ENCODE measurements at regions not wholly inside any gene's neighbourhood (a gene's known extent, or its start where the extent isn't known, plus 50 kb on each side); places are given as distances from the start of the nearest gene placed in this dataset.

- Histone ChIP-seq H3K4me3 (ENCODE audit: low read length in 2 of 2) (no peak overlapping the region), H3K36me3 (ENCODE audit: control insufficient read depth in 2 of 2, insufficient read depth in 2 of 2, low read length in 2 of 2) (no peaks in the 10 kb centered on the region), H3K9me3 (ENCODE audit: control insufficient read depth in 2 of 2, low read length in 2 of 2) (no peaks in the 10 kb centered on the region), H3K9ac (ENCODE audit: low read length in 2 of 2) (no peak overlapping the region), H3K4me1 (ENCODE audit: control insufficient read depth, insufficient read depth, low read length) (peaks cover 2% of the 10 kb centered on the region), H3K27me3 (ENCODE audit: control insufficient read depth in 1 of 2, insufficient read depth in 2 of 2, low read length in 2 of 2) (no peaks in the 10 kb centered on the region), H3K27ac (ENCODE audit: low read length) (no peak overlapping the region)
These were observed 59.7 kb upstream of the LMO1 start for GRCh38 chr11:8323161-8323935.

GRCh38 chr11:8321876-8322275 lies 58.2 kb upstream of the LMO1 start:
- no peaks in the 10 kb centered on the region for H3K36me3 ChIP-seq (ENCODE audit: control insufficient read depth in 2 of 2, insufficient read depth in 2 of 2, low read length in 2 of 2)
- H3K4me3 ChIP-seq (ENCODE audit: low read length in 2 of 2): no peak overlapping the region
- H3K27ac ChIP-seq (ENCODE audit: low read length): no peak overlapping the region
- no peaks in the 10 kb centered on the region for H3K9me3 ChIP-seq (ENCODE audit: control insufficient read depth in 2 of 2, low read length in 2 of 2)
- H3K4me1 ChIP-seq (ENCODE audit: control insufficient read depth, insufficient read depth, low read length): peaks cover 5% of the 10 kb centered on the region
- no peaks in the 10 kb centered on the region for H3K27me3 ChIP-seq (ENCODE audit: control insufficient read depth in 1 of 2, insufficient read depth in 2 of 2, low read length in 2 of 2)
- H3K9ac ChIP-seq (ENCODE audit: low read length in 2 of 2): no peak overlapping the region

- Histone ChIP-seq H3K27me3 (ENCODE audit: control insufficient read depth in 1 of 2, insufficient read depth in 2 of 2, low read length in 2 of 2) (no peaks in the 10 kb centered on the region), H3K9ac (ENCODE audit: low read length in 2 of 2) (no peak overlapping the region), H3K27ac (ENCODE audit: low read length) (peak overlapping the region; percentile 11), H3K9me3 (ENCODE audit: control insufficient read depth in 2 of 2, low read length in 2 of 2) (no peaks in the 10 kb centered on the region), H3K36me3 (ENCODE audit: control insufficient read depth in 2 of 2, insufficient read depth in 2 of 2, low read length in 2 of 2) (no peaks in the 10 kb centered on the region), H3K4me3 (ENCODE audit: low read length in 2 of 2) (no peak overlapping the region), H3K4me1 (ENCODE audit: control insufficient read depth, insufficient read depth, low read length) (peaks cover 22% of the 10 kb centered on the region)
These were observed 56.4 kb upstream of the LMO1 start for GRCh38 chr11:8320076-8320475.

- no peak overlapping the region for H3K9ac ChIP-seq (ENCODE audit: low read length in 2 of 2)
- H3K4me3 ChIP-seq (ENCODE audit: low read length in 2 of 2): no peak overlapping the region
- H3K27me3 ChIP-seq (ENCODE audit: control insufficient read depth in 1 of 2, insufficient read depth in 2 of 2, low read length in 2 of 2): peaks cover 0 to 2% of the 10 kb centered on the region in 2 donors
- H3K27ac ChIP-seq (ENCODE audit: low read length): no peak overlapping the region
- H3K36me3 ChIP-seq (ENCODE audit: control insufficient read depth in 2 of 2, insufficient read depth in 2 of 2, low read length in 2 of 2): no peaks in the 10 kb centered on the region
- peaks cover 29% of the 10 kb centered on the region for H3K4me1 ChIP-seq (ENCODE audit: control insufficient read depth, insufficient read depth, low read length)
- no peaks in the 10 kb centered on the region for H3K9me3 ChIP-seq (ENCODE audit: control insufficient read depth in 2 of 2, low read length in 2 of 2)
These were observed 54.9 kb upstream of the LMO1 start for GRCh38 chr11:8318536-8318935.

GRCh38 chr11:8317159-8317558 lies 53.5 kb upstream of the LMO1 start:
- peaks cover 0 to 2% of the 10 kb centered on the region in 2 donors for H3K27me3 ChIP-seq (ENCODE audit: control insufficient read depth in 1 of 2, insufficient read depth in 2 of 2, low read length in 2 of 2)
- H3K27ac ChIP-seq (ENCODE audit: low read length): peak overlapping the region; percentile 55
- H3K9ac ChIP-seq (ENCODE audit: low read length in 2 of 2): no peak overlapping the region
- H3K4me3 ChIP-seq (ENCODE audit: low read length in 2 of 2): peak overlapping the region in 1 of 2 donors; percentile 22
- H3K9me3 ChIP-seq (ENCODE audit: control insufficient read depth in 2 of 2, low read length in 2 of 2): no peaks in the 10 kb centered on the region
- peaks cover 29% of the 10 kb centered on the region for H3K4me1 ChIP-seq (ENCODE audit: control insufficient read depth, insufficient read depth, low read length)
- no peaks in the 10 kb centered on the region for H3K36me3 ChIP-seq (ENCODE audit: control insufficient read depth in 2 of 2, insufficient read depth in 2 of 2, low read length in 2 of 2)

GRCh38 chr11:8315954-8316353 lies 52.3 kb upstream of the LMO1 start:
- peaks cover 29% of the 10 kb centered on the region for H3K4me1 ChIP-seq (ENCODE audit: control insufficient read depth, insufficient read depth, low read length)
- H3K27ac ChIP-seq (ENCODE audit: low read length): peak overlapping the region; percentile 55
- peaks cover 0 to 2% of the 10 kb centered on the region in 2 donors for H3K27me3 ChIP-seq (ENCODE audit: control insufficient read depth in 1 of 2, insufficient read depth in 2 of 2, low read length in 2 of 2)
- no peak overlapping the region for H3K9ac ChIP-seq (ENCODE audit: low read length in 2 of 2)
- no peaks in the 10 kb centered on the region for H3K36me3 ChIP-seq (ENCODE audit: control insufficient read depth in 2 of 2, insufficient read depth in 2 of 2, low read length in 2 of 2)
- no peaks in the 10 kb centered on the region for H3K9me3 ChIP-seq (ENCODE audit: control insufficient read depth in 2 of 2, low read length in 2 of 2)
- peak overlapping the region in 1 of 2 donors; percentile 40 for H3K4me3 ChIP-seq (ENCODE audit: low read length in 2 of 2)

- Histone ChIP-seq H3K27me3 (ENCODE audit: control insufficient read depth in 1 of 2, insufficient read depth in 2 of 2, low read length in 2 of 2) (peaks cover 0 to 2% of the 10 kb centered on the region in 2 donors), H3K27ac (ENCODE audit: low read length) (peak overlapping the region; percentile 18), H3K9ac (ENCODE audit: low read length in 2 of 2) (peak overlapping the region in 1 of 2 donors; percentile 31), H3K4me3 (ENCODE audit: low read length in 2 of 2) (no peak overlapping the region), H3K9me3 (ENCODE audit: control insufficient read depth in 2 of 2, low read length in 2 of 2) (no peaks in the 10 kb centered on the region), H3K4me1 (ENCODE audit: control insufficient read depth, insufficient read depth, low read length) (peaks cover 29% of the 10 kb centered on the region), H3K36me3 (ENCODE audit: control insufficient read depth in 2 of 2, insufficient read depth in 2 of 2, low read length in 2 of 2) (no peaks in the 10 kb centered on the region)
These were observed 51.8 kb upstream of the LMO1 start for GRCh38 chr11:8315463-8315862.

- H3K9ac ChIP-seq (ENCODE audit: low read length in 2 of 2): peak overlapping the region in 1 of 2 donors; percentile 31
- H3K27ac ChIP-seq (ENCODE audit: low read length): peak overlapping the region; percentile 18
- H3K4me1 ChIP-seq (ENCODE audit: control insufficient read depth, insufficient read depth, low read length): peaks cover 29% of the 10 kb centered on the region
- H3K9me3 ChIP-seq (ENCODE audit: control insufficient read depth in 2 of 2, low read length in 2 of 2): no peaks in the 10 kb centered on the region
- H3K36me3 ChIP-seq (ENCODE audit: control insufficient read depth in 2 of 2, insufficient read depth in 2 of 2, low read length in 2 of 2): no peaks in the 10 kb centered on the region
- peaks cover 0 to 2% of the 10 kb centered on the region in 2 donors for H3K27me3 ChIP-seq (ENCODE audit: control insufficient read depth in 1 of 2, insufficient read depth in 2 of 2, low read length in 2 of 2)
- no peak overlapping the region for H3K4me3 ChIP-seq (ENCODE audit: low read length in 2 of 2)
These were observed 51.2 kb upstream of the LMO1 start for GRCh38 chr11:8314916-8315315.

GRCh38 chr11:8313504-8314090 lies 49.9 kb upstream of the LMO1 start:
- Histone ChIP-seq H3K4me1 (ENCODE audit: control insufficient read depth, insufficient read depth, low read length) (peaks cover 29% of the 10 kb centered on the region), H3K27me3 (ENCODE audit: control insufficient read depth in 1 of 2, insufficient read depth in 2 of 2, low read length in 2 of 2) (peaks cover 0 to 2% of the 10 kb centered on the region in 2 donors), H3K9me3 (ENCODE audit: control insufficient read depth in 2 of 2, low read length in 2 of 2) (no peaks in the 10 kb centered on the region), H3K36me3 (ENCODE audit: control insufficient read depth in 2 of 2, insufficient read depth in 2 of 2, low read length in 2 of 2) (no peaks in the 10 kb centered on the region), H3K27ac (ENCODE audit: low read length) (no peak overlapping the region), H3K4me3 (ENCODE audit: low read length in 2 of 2) (no peak overlapping the region), H3K9ac (ENCODE audit: low read length in 2 of 2) (no peak overlapping the region)
